SKM-1 treated with dmso at 0.1 percent for 144 hours (cell line): ENCODE measurements at regions not wholly inside any gene's neighbourhood (a gene's known extent, or its start where the extent isn't known, plus 50 kb on each side); places are given as distances from the start of the nearest gene placed in this dataset.

Source experiments
- DNase-seq: peaks from one replicate; lab custom pipeline; 2025; ENCODE audit not compliant: unreplicated experiment; lab: John Stamatoyannopoulos, UW

- peak; percentile 4 for DNase-seq
Observed at GRCh38 chr3:95424279-95424678, 1361.4 kb downstream of the NSUN3 start.

DNA sequence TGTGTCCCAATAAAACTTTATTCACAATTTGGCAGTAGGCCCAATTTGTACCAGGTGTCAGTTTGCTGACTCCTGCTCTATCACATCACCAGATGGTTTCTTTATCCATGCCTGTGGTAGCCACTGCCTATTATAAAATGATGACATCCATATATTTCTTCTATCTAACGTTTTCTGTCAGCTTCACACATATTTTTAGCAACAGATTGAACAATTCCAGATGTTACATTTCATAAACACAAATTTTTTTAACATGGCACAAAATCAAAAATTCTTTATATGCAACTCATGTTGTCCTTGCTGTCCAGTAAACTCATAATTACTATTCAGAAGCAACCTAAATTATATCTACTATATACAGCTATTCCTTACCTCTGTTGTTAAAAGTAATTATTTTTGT, 1371.6 kb downstream of the NSUN3 start:
- DNase-seq = no peak

DNA sequence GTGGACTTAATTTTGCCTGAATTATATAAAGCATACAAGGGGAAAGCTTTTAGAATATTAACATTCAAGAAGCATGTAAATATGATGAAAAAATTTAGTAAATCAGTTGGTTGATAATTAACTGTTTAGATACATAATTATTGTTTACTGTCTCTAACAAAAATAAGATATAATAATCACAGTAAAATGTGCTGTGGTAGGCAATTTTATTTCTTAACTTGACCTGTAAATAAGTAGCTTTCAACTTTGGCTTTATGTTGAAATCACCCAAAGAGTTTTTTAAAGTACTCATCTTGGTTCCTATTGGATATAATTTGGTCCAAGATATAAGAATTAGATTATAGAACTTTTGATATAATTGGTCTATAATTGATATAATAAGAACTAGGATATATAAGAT, 1374.5 kb downstream of the NSUN3 start:
- no peak for DNase-seq

- no peak for DNase-seq
Observed at GRCh38 chr3:95438274-95438673, 1375.4 kb downstream of the NSUN3 start.

- no peak for DNase-seq
Observed at GRCh38 chr3:95442766-95443165, 1371.6 kb upstream of the EPHA6 start.

- no peak for DNase-seq
Observed at GRCh38 chr3:95449841-95450240, 1364.6 kb upstream of the EPHA6 start.

DNA sequence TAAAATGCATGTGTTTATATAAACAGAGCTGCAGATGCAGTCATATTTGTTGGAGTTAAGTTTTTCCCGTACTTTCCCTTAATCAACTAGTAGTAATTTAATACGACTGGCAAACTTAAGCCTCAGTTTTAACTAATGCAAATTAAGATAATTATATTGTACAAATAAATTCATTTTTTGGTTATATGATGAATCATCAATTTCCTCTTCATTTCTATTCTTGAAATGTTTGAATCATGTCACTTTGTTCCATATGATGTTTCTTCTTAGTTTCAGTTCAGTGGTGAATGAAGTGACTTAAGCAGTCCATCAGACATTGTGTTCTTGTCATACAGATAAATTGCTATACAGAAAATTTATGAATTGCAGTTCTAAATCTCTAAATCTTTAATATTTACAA, 1361.2 kb upstream of the EPHA6 start:
- DNase-seq = no peak

- no peak for DNase-seq
Observed at GRCh38 chr3:95456835-95457234, 1357.6 kb upstream of the EPHA6 start.

GRCh38 chr3:95459706-95460105, 1354.7 kb upstream of the EPHA6 start:
- no peak for DNase-seq

DNA sequence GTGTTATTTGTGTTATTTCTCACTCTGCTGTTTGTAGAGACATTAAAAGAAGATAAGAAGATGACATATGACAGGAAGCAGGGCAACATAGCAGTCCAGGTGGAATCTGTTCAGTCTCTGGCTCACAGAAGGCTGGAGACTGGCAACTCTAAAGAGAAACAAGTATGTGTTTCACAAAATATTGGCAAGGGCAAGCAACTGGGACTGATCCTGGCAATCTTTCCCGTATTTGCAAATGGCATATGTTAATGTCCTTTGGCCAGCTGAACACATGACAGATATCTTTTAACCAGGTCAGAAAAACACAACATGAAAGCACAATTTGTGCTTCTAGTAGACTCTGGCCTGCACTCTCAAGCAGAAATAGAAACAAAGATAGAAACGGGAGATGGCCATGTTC, 1354.1 kb upstream of the EPHA6 start:
- DNase-seq = no peak

DNA sequence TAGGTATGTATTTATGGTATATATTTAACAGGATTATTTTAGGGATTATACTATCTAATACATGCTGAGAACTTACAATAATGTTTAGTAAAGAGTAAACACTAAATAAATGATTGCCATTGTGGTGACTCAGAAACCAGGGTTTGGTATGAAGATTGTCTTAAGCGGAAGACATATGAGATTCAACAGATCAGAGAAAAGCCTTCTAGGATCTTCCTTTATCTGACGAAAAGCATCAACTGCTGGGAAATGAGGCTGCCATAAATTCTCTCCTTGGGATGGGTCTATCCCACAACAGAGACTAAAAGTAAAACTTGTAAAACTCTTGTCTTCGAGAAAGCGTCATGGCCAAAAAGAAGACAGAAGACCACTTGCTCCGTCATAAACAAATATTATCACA, 1352.2 kb upstream of the EPHA6 start:
- no peak for DNase-seq

DNA sequence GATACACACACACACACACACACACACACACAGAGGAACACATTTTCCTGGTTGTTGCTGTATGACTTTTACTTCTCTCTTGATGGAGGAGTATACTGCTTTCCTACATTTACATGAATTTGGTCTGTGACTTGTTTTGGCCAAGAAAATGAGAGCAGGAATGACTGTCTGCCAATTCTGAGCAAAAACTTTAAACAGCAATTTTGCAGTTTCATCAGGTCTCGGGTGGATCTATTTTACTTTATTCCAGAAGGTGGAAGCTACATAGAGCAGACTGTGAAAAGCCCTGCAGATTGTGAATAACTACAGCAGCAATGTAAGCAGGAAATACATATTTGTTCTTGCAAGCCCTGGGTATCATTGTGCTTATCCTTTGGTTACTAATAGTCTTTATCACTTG, 1350.0 kb upstream of the EPHA6 start:
- no peak for DNase-seq

DNA sequence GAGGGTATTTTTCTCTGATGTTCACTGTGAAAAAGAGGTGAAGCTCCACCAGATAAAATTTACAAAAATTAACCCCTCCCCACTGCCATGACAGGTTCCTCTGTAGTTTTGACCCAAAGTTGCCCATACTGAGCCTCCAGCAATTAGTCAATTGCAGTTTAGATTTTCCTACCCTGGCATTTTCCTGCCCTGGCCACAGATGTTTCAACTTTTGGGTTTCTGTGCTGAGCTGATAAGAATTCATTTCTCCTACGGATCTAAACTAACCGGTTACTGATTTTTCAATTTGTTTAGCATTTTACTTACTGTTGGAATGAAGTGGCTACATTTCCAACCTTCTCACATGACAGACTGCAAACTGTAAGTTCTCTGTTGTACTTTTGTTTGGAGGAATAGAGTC, 1346.1 kb upstream of the EPHA6 start:
- DNase-seq = no peak

GRCh38 chr3:95474338-95474737, 1340.1 kb upstream of the EPHA6 start:
- no peak for DNase-seq

DNA sequence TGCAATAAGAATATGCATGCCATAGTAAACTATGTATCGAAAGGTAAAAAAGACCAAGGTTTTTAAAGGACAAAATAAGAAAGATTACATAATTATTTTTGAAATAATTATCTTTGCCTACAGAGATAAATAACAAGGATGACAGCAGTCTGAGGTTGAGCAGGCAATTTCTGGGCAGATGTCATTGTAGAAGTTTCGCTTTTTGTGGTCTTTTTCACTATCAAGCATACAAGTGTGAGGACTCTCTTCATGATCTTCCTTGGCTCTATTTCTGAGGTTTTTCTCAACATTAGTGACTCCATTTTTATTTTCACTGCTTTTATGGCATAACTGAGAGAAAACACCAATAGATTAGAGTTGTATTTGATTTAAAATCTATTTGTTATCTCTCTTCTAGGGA, 1337.9 kb upstream of the EPHA6 start:
- no peak for DNase-seq

DNA sequence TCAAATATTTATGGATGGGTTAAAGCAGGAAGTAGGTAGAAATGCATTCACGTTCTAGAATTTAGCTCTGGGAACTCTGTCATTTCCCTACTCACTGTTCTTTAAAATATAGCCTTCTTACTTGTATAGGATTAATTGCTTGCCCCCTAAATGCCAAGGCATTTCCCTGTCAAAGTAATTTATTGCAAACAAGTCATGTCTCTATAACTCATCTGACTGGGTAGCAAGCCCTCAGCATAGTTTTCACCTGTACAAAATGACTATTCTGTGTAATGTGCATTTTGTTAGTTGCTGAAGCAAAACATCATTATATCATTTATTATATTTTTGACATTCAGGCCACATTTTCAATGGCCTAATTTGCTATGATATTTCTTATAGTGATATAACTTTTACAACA, 1308.2 kb upstream of the EPHA6 start:
- DNase-seq = no peak

DNA sequence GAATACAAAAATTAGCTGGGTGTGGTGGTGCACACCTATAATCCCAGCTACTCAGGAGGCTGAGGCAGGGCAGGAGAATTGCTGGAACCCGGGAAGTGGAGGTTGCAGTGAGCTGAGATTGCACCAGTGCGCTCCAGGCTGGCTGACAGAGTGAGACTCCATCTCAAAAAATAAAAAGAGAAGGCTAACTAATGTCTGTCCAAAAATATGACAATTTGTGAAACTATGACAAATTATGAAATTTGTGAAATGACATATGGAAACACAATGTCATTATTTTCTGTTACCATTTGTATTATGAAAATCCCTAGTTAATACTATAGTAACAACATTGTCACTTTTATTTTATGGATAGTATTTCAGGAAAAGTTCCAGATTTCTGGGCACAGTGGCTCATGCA, 1306.3 kb upstream of the EPHA6 start:
- DNase-seq = no peak

- no peak for DNase-seq
Observed at GRCh38 chr3:95511828-95512227, 1302.6 kb upstream of the EPHA6 start.

DNA sequence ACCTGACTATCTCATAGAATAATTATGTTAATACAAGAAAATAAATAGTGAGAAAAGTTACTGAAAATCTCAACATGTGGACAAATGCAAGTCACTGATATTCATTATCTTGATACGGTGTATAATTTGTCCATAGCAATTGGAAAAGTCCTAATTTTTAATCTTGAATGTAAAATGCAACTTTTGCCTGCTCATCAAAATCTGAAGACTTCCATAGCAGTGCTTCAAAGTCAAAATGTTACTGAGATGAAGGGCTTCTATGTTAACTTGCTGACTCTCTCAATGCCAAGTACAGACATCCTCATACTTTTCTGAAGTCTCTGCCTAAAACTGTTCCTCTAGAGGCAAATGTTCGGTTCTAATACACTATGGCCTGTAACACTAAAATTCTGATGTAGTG, 1300.1 kb upstream of the EPHA6 start:
- no peak for DNase-seq

DNA sequence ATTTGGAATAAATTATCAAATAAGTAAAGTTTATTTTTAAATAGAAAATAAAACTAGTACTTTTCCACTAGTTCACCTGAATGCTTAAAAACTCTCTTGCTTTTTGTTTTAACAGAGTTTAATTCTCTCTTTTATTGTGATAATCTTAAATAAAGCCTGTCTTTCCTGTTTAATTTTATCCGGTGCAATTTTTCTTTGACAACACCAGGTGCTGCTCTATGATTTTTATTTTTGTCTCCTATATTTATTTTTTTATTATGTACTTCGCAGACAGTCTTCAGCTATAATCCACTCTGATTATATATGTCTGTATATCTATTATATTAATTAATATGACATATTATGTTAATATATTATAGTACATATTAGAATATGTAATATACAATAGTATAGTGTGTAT, 1293.0 kb upstream of the EPHA6 start:
- no peak for DNase-seq

GRCh38 chr3:95522449-95522848, 1291.9 kb upstream of the EPHA6 start:
- no peak for DNase-seq

DNA sequence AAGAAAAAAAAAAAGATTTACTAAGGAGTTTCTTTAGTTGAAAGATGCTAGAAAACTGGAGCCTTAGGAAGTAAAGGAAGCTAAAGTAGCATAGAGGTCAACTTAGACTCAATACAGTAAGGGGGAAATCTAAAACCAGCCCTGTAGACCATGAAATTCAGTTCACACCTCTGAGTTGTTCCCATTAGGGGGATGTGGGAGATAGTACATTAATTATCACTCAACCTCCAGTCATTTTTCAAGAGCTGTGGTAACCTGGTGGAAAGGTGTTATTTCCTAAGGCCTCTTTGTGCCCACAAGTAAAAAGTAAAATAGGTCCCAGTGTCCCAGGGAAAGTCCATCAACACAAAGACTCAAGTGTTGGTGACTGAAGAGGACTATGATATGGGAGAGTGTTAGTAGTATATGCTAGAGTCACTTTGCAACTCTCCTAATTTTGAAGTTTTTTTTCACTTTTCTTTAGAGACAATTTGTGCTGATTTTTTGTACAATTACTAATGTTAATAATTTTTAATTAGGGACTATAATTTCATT, 1274.4 kb upstream of the EPHA6 start:
- DNase-seq = no peak

- no peak for DNase-seq
Observed at GRCh38 chr3:95565502-95565901, 1248.9 kb upstream of the EPHA6 start.

- DNase-seq = no peak
Observed at GRCh38 chr3:95567346-95567745, 1247.0 kb upstream of the EPHA6 start.
